ENCODE measurements at regions not wholly inside any gene's neighbourhood (a gene's known extent, or its start where the extent isn't known, plus 50 kb on each side); places are given as distances from the start of the nearest gene placed in this dataset.

- in situ Hi-C loops (cut with HindIII; ENCODE audit: low pct_ligation_motif_present, low sequenced_read_pairs) = no loop called here
- H3K4me3 ChIP-seq (ENCODE audit: low read depth, low read length) = no peak overlapping the region
- TF ChIP-seq, protein P1, sequence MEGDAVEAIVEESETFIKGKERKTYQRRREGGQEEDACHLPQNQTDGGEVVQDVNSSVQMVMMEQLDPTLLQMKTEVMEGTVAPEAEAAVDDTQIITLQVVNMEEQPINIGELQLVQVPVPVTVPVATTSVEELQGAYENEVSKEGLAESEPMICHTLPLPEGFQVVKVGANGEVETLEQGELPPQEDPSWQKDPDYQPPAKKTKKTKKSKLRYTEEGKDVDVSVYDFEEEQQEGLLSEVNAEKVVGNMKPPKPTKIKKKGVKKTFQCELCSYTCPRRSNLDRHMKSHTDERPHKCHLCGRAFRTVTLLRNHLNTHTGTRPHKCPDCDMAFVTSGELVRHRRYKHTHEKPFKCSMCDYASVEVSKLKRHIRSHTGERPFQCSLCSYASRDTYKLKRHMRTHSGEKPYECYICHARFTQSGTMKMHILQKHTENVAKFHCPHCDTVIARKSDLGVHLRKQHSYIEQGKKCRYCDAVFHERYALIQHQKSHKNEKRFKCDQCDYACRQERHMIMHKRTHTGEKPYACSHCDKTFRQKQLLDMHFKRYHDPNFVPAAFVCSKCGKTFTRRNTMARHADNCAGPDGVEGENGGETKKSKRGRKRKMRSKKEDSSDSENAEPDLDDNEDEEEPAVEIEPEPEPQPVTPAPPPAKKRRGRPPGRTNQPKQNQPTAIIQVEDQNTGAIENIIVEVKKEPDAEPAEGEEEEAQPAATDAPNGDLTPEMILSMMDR (IDR thresholded peaks at IDR 0.05; ENCODE audit: low read depth, low read length, missing control alignments) = no peak
- peak; percentile 34 for DNase-seq
- H3K27ac ChIP-seq = no peak overlapping the region
- H3K27me3 ChIP-seq (replicated peaks) = no peaks in the 10 kb centered on the region
- no peaks in the 10 kb centered on the region for H3K36me3 ChIP-seq (replicated peaks)
Observed at GRCh38 chrX:149259241-149259640, 245.9 kb downstream of the IDS start.

- TF ChIP-seq, protein P1 (IDR thresholded peaks at IDR 0.05; ENCODE audit: low read depth, low read length, missing control alignments) = no peak
Observed at GRCh38 chrX:149255860-149256259, 249.2 kb downstream of the IDS start.

GRCh38 chrX:149248073-149248625 lies 257.0 kb downstream of the IDS start:
- peak; percentile 10 for DNase-seq
- TF ChIP-seq, protein P1 (IDR thresholded peaks at IDR 0.05; ENCODE audit: low read depth, low read length, missing control alignments) = no peak
- in situ Hi-C loops (cut with HindIII; ENCODE audit: low pct_ligation_motif_present, low sequenced_read_pairs) = no loop called here

More at GRCh38 chrX:149255860-149256259, 249.2 kb downstream of the IDS start:
- no peak overlapping the region for H3K4me3 ChIP-seq (ENCODE audit: low read depth, low read length)
- no peaks in the 10 kb centered on the region for H3K36me3 ChIP-seq (replicated peaks)
- in situ Hi-C loops (cut with HindIII; ENCODE audit: low pct_ligation_motif_present, low sequenced_read_pairs) = no loop called here
- no peak overlapping the region for H3K27ac ChIP-seq
- no peak for DNase-seq
- H3K27me3 ChIP-seq (replicated peaks) = no peaks in the 10 kb centered on the region

DNA sequence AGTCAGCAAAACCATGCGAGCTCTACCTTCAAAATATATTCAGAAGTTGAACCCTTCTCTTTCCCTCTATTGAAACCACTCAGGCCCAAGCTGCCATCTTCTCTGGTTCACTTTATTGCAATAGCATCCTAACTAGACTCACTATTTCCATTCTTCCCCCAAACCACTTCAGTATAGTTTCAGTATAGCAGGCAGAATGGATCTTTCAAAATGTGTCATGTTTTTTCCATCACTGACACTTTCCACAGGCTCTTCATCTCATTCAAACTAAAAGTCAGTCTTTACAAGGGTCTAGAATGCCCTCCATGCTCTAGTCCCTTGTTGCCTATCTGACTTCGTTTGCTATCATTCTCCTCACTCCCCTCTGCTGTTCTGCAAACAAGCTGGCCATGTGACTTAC lies 274.4 kb downstream of the IDS start:
- Histone ChIP-seq H3K27me3 (replicated peaks) (no peaks in the 10 kb centered on the region), H3K27ac (no peak overlapping the region), H3K4me3 (ENCODE audit: low read depth, low read length) (no peak overlapping the region), H3K36me3 (replicated peaks) (no peaks in the 10 kb centered on the region)
- in situ Hi-C loops (cut with HindIII; ENCODE audit: low pct_ligation_motif_present, low sequenced_read_pairs) = no loop called here
- DNase-seq = no peak
- TF ChIP-seq, protein P1 (IDR thresholded peaks at IDR 0.05; ENCODE audit: low read depth, low read length, missing control alignments) = no peak

More at GRCh38 chrX:149248073-149248625, 257.0 kb downstream of the IDS start:
- H3K27me3 ChIP-seq (replicated peaks) = no peaks in the 10 kb centered on the region
- no peak overlapping the region for H3K4me3 ChIP-seq (ENCODE audit: low read depth, low read length)
- no peak overlapping the region for H3K27ac ChIP-seq
- H3K36me3 ChIP-seq (replicated peaks) = no peaks in the 10 kb centered on the region

DNA sequence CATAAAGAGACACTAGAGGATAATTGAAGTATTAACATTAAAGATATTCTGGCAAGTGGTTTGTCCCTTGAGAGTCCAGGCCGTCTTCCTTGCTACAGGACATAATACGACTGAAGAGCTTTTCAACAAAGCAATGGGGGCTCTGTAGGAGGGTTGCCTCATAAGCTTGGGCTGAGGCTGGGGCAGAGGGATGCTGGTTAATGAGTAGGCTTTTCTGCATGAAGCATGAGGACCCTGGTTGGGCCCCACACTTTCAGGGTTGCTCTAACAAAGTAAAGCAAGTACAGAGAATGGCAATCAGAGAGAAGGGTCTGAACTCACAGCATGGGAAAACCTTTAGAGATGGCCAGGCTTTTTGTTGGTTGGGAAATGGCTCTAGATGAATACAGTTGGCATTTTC lies 281.3 kb downstream of the IDS start:
- no peak overlapping the region for H3K27ac ChIP-seq
- TF ChIP-seq, protein P1 (IDR thresholded peaks at IDR 0.05; ENCODE audit: low read depth, low read length, missing control alignments) = no peak
- in situ Hi-C loops (cut with HindIII; ENCODE audit: low pct_ligation_motif_present, low sequenced_read_pairs) = no loop called here
- H3K27me3 ChIP-seq (replicated peaks) = no peaks in the 10 kb centered on the region
- H3K36me3 ChIP-seq (replicated peaks) = no peaks in the 10 kb centered on the region
- no peak overlapping the region for H3K4me3 ChIP-seq (ENCODE audit: low read depth, low read length)
- DNase-seq = no peak

- in situ Hi-C loops (cut with HindIII; ENCODE audit: low pct_ligation_motif_present, low sequenced_read_pairs) = no loop called here
- H3K4me3 ChIP-seq (ENCODE audit: low read depth, low read length) = no peak overlapping the region
- no peaks in the 10 kb centered on the region for H3K36me3 ChIP-seq (replicated peaks)
- TF ChIP-seq, protein P1 (IDR thresholded peaks at IDR 0.05; ENCODE audit: low read depth, low read length, missing control alignments) = no peak
- H3K27ac ChIP-seq = no peak overlapping the region
- H3K27me3 ChIP-seq (replicated peaks) = no peaks in the 10 kb centered on the region
- no peak for DNase-seq
Observed at GRCh38 chrX:149222040-149222439, 283.1 kb downstream of the IDS start.
